Keratinocyte (primary cell): ENCODE measurements at regions not wholly inside any gene's neighbourhood (a gene's known extent, or its start where the extent isn't known, plus 50 kb on each side); places are given as distances from the start of the nearest gene placed in this dataset.

Source experiments
- DNase-seq: peaks from one replicate; pipeline ENCODE4 v3.0.0-alpha.2; 2011; ENCODE audit warnings: low read depth, missing footprints, low spot score
- FAIRE-seq: peaks from 2 replicates; lab custom pipeline; 2011; peaks lifted over from hg19 to GRCh38; lab: Jason Lieb, UNC
- H2AFZ ChIP-seq: 2 replicates; pipeline ENCODE4 v1.6.0; 2012; ENCODE audit warnings: low read length, control low read depth, inconsistent platforms; ENCODE audit not compliant: control insufficient read depth
- H3K27ac ChIP-seq: 2 replicates; pipeline ENCODE4 v1.5.1; 2011; ENCODE audit warnings: low read length; ENCODE audit not compliant: control insufficient read depth, insufficient read depth
- H3K27me3 ChIP-seq: 3 replicates; pipeline ENCODE4 v1.6.0; 2011; ENCODE audit warnings: low read length; ENCODE audit not compliant: control insufficient read depth, insufficient read depth; ENCODE audit errors: extremely low read depth
- H3K36me3 ChIP-seq, 2 experiments: 2 replicates in 1 of 2; 3 replicates in 1 of 2; pipeline ENCODE4 v1.5.1; 2011; ENCODE audit warnings: low read length in 2 of 2, mild to moderate bottlenecking in 1 of 2; ENCODE audit not compliant: control insufficient read depth in 2 of 2, insufficient read depth in 2 of 2; ENCODE audit errors: extremely low read depth in 1 of 2
- H3K4me1 ChIP-seq: 3 replicates; pipeline ENCODE4 v1.5.1; 2011; ENCODE audit warnings: low read length; ENCODE audit not compliant: control insufficient read depth, insufficient read depth; ENCODE audit errors: extremely low read depth
- H3K4me2 ChIP-seq: 3 replicates; pipeline ENCODE4 v1.6.0; 2011; ENCODE audit warnings: low read depth, low read length; ENCODE audit not compliant: control insufficient read depth, insufficient read depth; ENCODE audit errors: extremely low read depth
- H3K4me3 ChIP-seq, 3 experiments: fragments of 200-600 bp in 1 of 3; sonication (generic) in 1 of 3; 2 replicates in 2 of 3; 3 replicates in 1 of 3; pipeline ENCODE4 v1.5.1; 2011 to 2016; ENCODE audit warnings: low read length in 3 of 3, mild to moderate bottlenecking in 3 of 3, control low read depth in 2 of 3, inconsistent platforms in 1 of 3, low read depth in 1 of 3, mixed read lengths in 1 of 3, mixed run types in 1 of 3, moderate library complexity in 1 of 3; ENCODE audit not compliant: control insufficient read depth in 2 of 3, insufficient read depth in 2 of 3; ENCODE audit errors: extremely low read depth in 1 of 3
- H3K79me2 ChIP-seq: 2 replicates; pipeline ENCODE4 v1.6.0; 2012; ENCODE audit warnings: low read length; ENCODE audit not compliant: control insufficient read depth, insufficient read depth
- H3K9ac ChIP-seq: 3 replicates; pipeline ENCODE4 v1.6.0; 2011; ENCODE audit warnings: low read length; ENCODE audit not compliant: control insufficient read depth, insufficient read depth; ENCODE audit errors: extremely low read depth
- H3K9me1 ChIP-seq: 3 replicates; pipeline ENCODE4 v1.6.0; 2011; ENCODE audit warnings: low read length; ENCODE audit not compliant: control insufficient read depth, insufficient read depth; ENCODE audit errors: extremely low read depth
- H3K9me3 ChIP-seq: 2 replicates; pipeline ENCODE4 v1.5.1; 2012; ENCODE audit warnings: low read depth, low read length; ENCODE audit not compliant: control insufficient read depth
- H4K20me1 ChIP-seq: 3 replicates; pipeline ENCODE4 v1.6.0; 2011; ENCODE audit warnings: low read length; ENCODE audit not compliant: control insufficient read depth, insufficient read depth; ENCODE audit errors: extremely low read depth
- CTCF ChIP-seq, 3 experiments: IDR thresholded peaks in 1 of 3; conservative IDR thresholded peaks in 1 of 3; optimal IDR thresholded peaks in 1 of 3; 2 replicates in 2 of 3; 3 replicates in 1 of 3; pipeline versions ENCODE3 to v1.5.1; 2011; ENCODE audit warnings: low read length in 3 of 3, mild to moderate bottlenecking in 3 of 3, moderate library complexity in 2 of 3, control low read depth in 1 of 3, inconsistent platforms in 1 of 3; ENCODE audit not compliant: insufficient read depth in 2 of 3; ENCODE audit errors: extremely low read depth in 1 of 3
- EZH2 ChIP-seq: IDR thresholded peaks from one replicate; pipeline ENCODE4 v1.6.1; 2012; ENCODE audit warnings: inconsistent platforms, mild to moderate bottlenecking, low read length, moderate library complexity
- dilution Hi-C: fragments of 300-500 bp; cut with MboI; formaldehyde crosslinking; loops from one replicate; pipeline ENCODE4 v1.7.0; 2020; ENCODE audit warnings: low sequenced_read_pairs; ENCODE audit not compliant: extremely low pct_ligation_motif_present

- Histone ChIP-seq H3K9me3 (peaks cover 2% of the 10 kb centered on the region), H3K9me1 (no peaks in the 10 kb centered on the region), H2AFZ (no peak overlapping the region), H3K9ac (no peak overlapping the region), H3K4me1 (no peaks in the 10 kb centered on the region), H3K36me3 (no peaks in the 10 kb centered on the region), H3K4me2 (no peak overlapping the region), H4K20me1 (no peaks in the 10 kb centered on the region), H3K27ac (no peak overlapping the region), H3K79me2 (no peaks in the 10 kb centered on the region), H3K27me3 (no peaks in the 10 kb centered on the region), H3K4me3 (no peak overlapping the region)
- DNase-seq (no peak), FAIRE-seq (no peak)
- dilution Hi-C loops, result no loop called here
- TF ChIP-seq EZH2 (no peak), CTCF (optimal IDR thresholded peaks at IDR 0.05 in 1 of 3, IDR thresholded peaks at IDR 0.05 in 1 of 3, conservative IDR thresholded peaks at IDR 0.05 in 1 of 3; ENCODE audit: extremely low read depth in 1 of 3, insufficient read depth in 2 of 3, low read length in 3 of 3) (no peak)
These were observed 140.2 kb upstream of the TIAM1 start for GRCh38 chr21:31484219-31484618.

GRCh38 chr21:31483146-31483545, 139.1 kb upstream of the TIAM1 start:
- FAIRE-seq, result no peak
- no peak overlapping the region for H3K4me3 ChIP-seq
- no peaks in the 10 kb centered on the region for H3K36me3 ChIP-seq
- no peaks in the 10 kb centered on the region for H3K4me1 ChIP-seq
- no peak overlapping the region for H3K4me2 ChIP-seq
- H3K79me2 ChIP-seq, result no peaks in the 10 kb centered on the region
- TF ChIP-seq EZH2 (no peak), CTCF (optimal IDR thresholded peaks at IDR 0.05 in 1 of 3, IDR thresholded peaks at IDR 0.05 in 1 of 3, conservative IDR thresholded peaks at IDR 0.05 in 1 of 3; ENCODE audit: extremely low read depth in 1 of 3, insufficient read depth in 2 of 3, low read length in 3 of 3) (no peak)
- no peak for DNase-seq
- no peaks in the 10 kb centered on the region for H4K20me1 ChIP-seq
- no peaks in the 10 kb centered on the region for H3K9me1 ChIP-seq
- H2AFZ ChIP-seq, result no peak overlapping the region
- H3K27ac ChIP-seq, result no peak overlapping the region
- H3K27me3 ChIP-seq, result no peaks in the 10 kb centered on the region
- peaks cover 2% of the 10 kb centered on the region for H3K9me3 ChIP-seq
- dilution Hi-C loops, result no loop called here
- no peak overlapping the region for H3K9ac ChIP-seq
